Aorta (tissue), 5 donors: ENCODE measurements at regions not wholly inside any gene's neighbourhood (a gene's known extent, or its start where the extent isn't known, plus 50 kb on each side); places are given as distances from the start of the nearest gene placed in this dataset.
A peak's percentile ranks its signal among the peaks of the same experiment; 100 is the strongest.
"Not testable (repeated sequence)": the region's sequence is repeated elsewhere in the genome, so short reads cannot be mapped to it uniquely, and the experiment has no call there.

Experiments used
- ATAC-seq: fragments of 200-7000 bp; cut with Tn5 transposase; one replicate; pipeline ENCODE4 v1.9.1; 2022; ENCODE audit warnings: moderate library complexity; ENCODE audit not compliant: low FRiP score
- DNase-seq, 2 donors: peaks; one replicate each; pipeline ENCODE4 v3.0.0-alpha.2; 2020
- H3K27ac ChIP-seq, 2 donors: one replicate each; pipeline ENCODE4 v1.5.1; 2013; ENCODE audit warnings: low read length in 2 of 2, mild to moderate bottlenecking in 2 of 2, moderate library complexity in 2 of 2, control low read depth in 1 of 2, inconsistent platforms in 1 of 2, low read depth in 1 of 2
- H3K27me3 ChIP-seq, 2 donors: one replicate each; pipeline ENCODE4 v1.6.1; 2013; ENCODE audit warnings: control low read depth in 1 of 2, low read length in 1 of 2, mild to moderate bottlenecking in 1 of 2, moderate library complexity in 1 of 2; ENCODE audit not compliant: insufficient read depth in 2 of 2, control insufficient read depth in 1 of 2
- H3K36me3 ChIP-seq, 2 donors: one replicate each; pipeline ENCODE4 v1.6.1; 2013; ENCODE audit warnings: control low read depth in 1 of 2, low read length in 1 of 2, mild to moderate bottlenecking in 1 of 2; ENCODE audit not compliant: insufficient read depth in 2 of 2, control insufficient read depth in 1 of 2
- H3K4me1 ChIP-seq, 2 donors: one replicate each; pipeline ENCODE4 v1.6.1; 2013; ENCODE audit warnings: low read length in 2 of 2, control low read depth in 1 of 2, mild to moderate bottlenecking in 1 of 2, moderate library complexity in 1 of 2; ENCODE audit not compliant: insufficient read depth in 2 of 2, control insufficient read depth in 1 of 2
- H3K4me3 ChIP-seq, 2 donors: one replicate each; pipeline ENCODE4 v1.5.1; 2013; ENCODE audit warnings: low read length in 2 of 2, control low read depth in 1 of 2, mild to moderate bottlenecking in 1 of 2
- H3K9me3 ChIP-seq: one replicate; pipeline ENCODE4 v1.6.1; 2013; ENCODE audit warnings: mild to moderate bottlenecking, low read length; ENCODE audit not compliant: control insufficient read depth
- WGBS, 2 donors: extraction: QIAGEN DNeasy Blood & Tissue Kit; methylation state at CpG; one replicate each; pipeline ENCODE4 v1.1.7; 2013; 5-methylcytosine and 5-hydroxymethylcytosine counted together
- intact Hi-C, 2 donors: fragments of 100-400 bp; cut with DNase I; formaldehyde crosslinking; loops; one replicate each; pipeline versions ENCODE4 v1.14.2 to v1.15.0; 2022
- donor health status: healthy with polysubstance abuse.
- donor health status: Bipolar disorder and iron deficiency.
- donor health status: DM: no; HTN: no; CAD: no.
- donor health status: DM: no; HTN: no; CAD: no.
- donor health status: DM: yes; HTN: yes; CAD: no.

- H3K27ac ChIP-seq, H3K36me3 ChIP-seq, intact Hi-C loops, H3K27me3 ChIP-seq, H3K4me1 ChIP-seq, H3K9me3 ChIP-seq, H3K4me3 ChIP-seq: not testable (repeated sequence)
- ATAC-seq (peak; percentile 8), DNase-seq (peak in 1 of 2 donors; percentile 61)
- 74% methylated on average over 6 to 23 of the region's 32 CpGs for WGBS, 2 donors
Observed at GRCh38 chr7:63555226-63555994, 443.2 kb upstream of the ZNF722 start.

GRCh38 chr7:63556223-63556622 lies 442.4 kb upstream of the ZNF722 start:
- 67 to 76% methylated on average over 2 to 14 of the region's 24 CpGs for WGBS, 2 donors

GRCh38 chr7:63559016-63559415 lies 439.6 kb upstream of the ZNF722 start:
- DNase-seq, result peak in 1 of 2 donors; percentile 68
- H3K4me3 ChIP-seq, H3K36me3 ChIP-seq, ATAC-seq, intact Hi-C loops, H3K4me1 ChIP-seq, H3K9me3 ChIP-seq, H3K27me3 ChIP-seq, H3K27ac ChIP-seq: not testable (repeated sequence)
- WGBS, 2 donors, result 90 to 96% methylated on average over 7 to 11 of the region's 12 CpGs

More at GRCh38 chr7:63556223-63556622, 442.4 kb upstream of the ZNF722 start:
- H3K27me3 ChIP-seq, H3K4me1 ChIP-seq, H3K36me3 ChIP-seq, intact Hi-C loops, H3K9me3 ChIP-seq, H3K4me3 ChIP-seq, ATAC-seq, H3K27ac ChIP-seq: not testable (repeated sequence)
- DNase-seq, result peak in 1 of 2 donors; percentile 59

GRCh38 chr7:63559826-63560465 lies 438.7 kb upstream of the ZNF722 start:
- H3K4me3 ChIP-seq, H3K4me1 ChIP-seq, H3K27ac ChIP-seq, ATAC-seq, H3K27me3 ChIP-seq, intact Hi-C loops, H3K36me3 ChIP-seq, H3K9me3 ChIP-seq: not testable (repeated sequence)
- 90 to 92% methylated on average over 16 to 24 of the region's 27 CpGs for WGBS, 2 donors
- DNase-seq, result peak in 1 of 2 donors; percentile 59

GRCh38 chr7:63561911-63562310 lies 436.7 kb upstream of the ZNF722 start:
- H3K27me3 ChIP-seq, H3K4me1 ChIP-seq, intact Hi-C loops, H3K36me3 ChIP-seq, ATAC-seq, H3K9me3 ChIP-seq, H3K4me3 ChIP-seq, H3K27ac ChIP-seq: not testable (repeated sequence)
- peak in 1 of 2 donors; percentile 24 for DNase-seq
- WGBS, 2 donors, result 63 to 72% methylated on average over 4 of the region's 11 CpGs

GRCh38 chr7:63562364-63563060 lies 436.1 kb upstream of the ZNF722 start:
- DNase-seq, result peak in 1 of 2 donors; percentile 65
- H3K27ac ChIP-seq, H3K4me3 ChIP-seq, H3K36me3 ChIP-seq, intact Hi-C loops, H3K27me3 ChIP-seq, H3K9me3 ChIP-seq, H3K4me1 ChIP-seq: not testable (repeated sequence)
- peak; percentile 8 for ATAC-seq
- 79 to 91% methylated on average over 8 to 26 of the region's 26 CpGs for WGBS, 2 donors

GRCh38 chr7:63563151-63563940 lies 435.3 kb upstream of the ZNF722 start:
- H3K36me3 ChIP-seq, H3K27ac ChIP-seq, H3K9me3 ChIP-seq, ATAC-seq, H3K4me1 ChIP-seq, H3K27me3 ChIP-seq, H3K4me3 ChIP-seq, intact Hi-C loops: not testable (repeated sequence)
- WGBS, 2 donors, result 89 to 91% methylated on average over 27 to 30 of the region's 31 CpGs
- DNase-seq, result peak in 1 of 2 donors; percentile 64

GRCh38 chr7:63564882-63565281 lies 433.8 kb upstream of the ZNF722 start:
- H3K4me1 ChIP-seq, intact Hi-C loops, H3K27me3 ChIP-seq, H3K27ac ChIP-seq, ATAC-seq, H3K36me3 ChIP-seq, H3K4me3 ChIP-seq, H3K9me3 ChIP-seq: not testable (repeated sequence)
- 75 to 88% methylated on average over 6 of the region's 7 CpGs for WGBS, 2 donors
- peak in 1 of 2 donors; percentile 72 for DNase-seq
